A673 (cell line): ENCODE measurements at regions not wholly inside any gene's neighbourhood (a gene's known extent, or its start where the extent isn't known, plus 50 kb on each side); places are given as distances from the start of the nearest gene placed in this dataset.

Experiments
- EZH2 ChIP-seq: fragments of 200-600 bp; sonication (generic); IDR thresholded peaks from 2 replicates; pipeline ENCODE4 v1.6.1; 2017; ENCODE audit warnings: borderline replicate concordance, low read depth, mild to moderate bottlenecking, mixed read lengths, antibody characterized with exemption, low read length; ENCODE audit not compliant: poor library complexity, severe bottlenecking
- TF ChIP-seq, protein P1 (sequence below): fragments of 300-800, 200-600 bp; sonication (generic); conservative IDR thresholded peaks from 2 replicates; pipeline ENCODE4 v1.5.1; 2017; ENCODE audit warnings: low read depth, mild to moderate bottlenecking, antibody characterized with exemption, low read length, moderate library complexity, mixed read lengths

GRCh38 chr17:63292421-63292820 lies 153.7 kb downstream of the CYB561 start:
- TF ChIP-seq, protein P1, sequence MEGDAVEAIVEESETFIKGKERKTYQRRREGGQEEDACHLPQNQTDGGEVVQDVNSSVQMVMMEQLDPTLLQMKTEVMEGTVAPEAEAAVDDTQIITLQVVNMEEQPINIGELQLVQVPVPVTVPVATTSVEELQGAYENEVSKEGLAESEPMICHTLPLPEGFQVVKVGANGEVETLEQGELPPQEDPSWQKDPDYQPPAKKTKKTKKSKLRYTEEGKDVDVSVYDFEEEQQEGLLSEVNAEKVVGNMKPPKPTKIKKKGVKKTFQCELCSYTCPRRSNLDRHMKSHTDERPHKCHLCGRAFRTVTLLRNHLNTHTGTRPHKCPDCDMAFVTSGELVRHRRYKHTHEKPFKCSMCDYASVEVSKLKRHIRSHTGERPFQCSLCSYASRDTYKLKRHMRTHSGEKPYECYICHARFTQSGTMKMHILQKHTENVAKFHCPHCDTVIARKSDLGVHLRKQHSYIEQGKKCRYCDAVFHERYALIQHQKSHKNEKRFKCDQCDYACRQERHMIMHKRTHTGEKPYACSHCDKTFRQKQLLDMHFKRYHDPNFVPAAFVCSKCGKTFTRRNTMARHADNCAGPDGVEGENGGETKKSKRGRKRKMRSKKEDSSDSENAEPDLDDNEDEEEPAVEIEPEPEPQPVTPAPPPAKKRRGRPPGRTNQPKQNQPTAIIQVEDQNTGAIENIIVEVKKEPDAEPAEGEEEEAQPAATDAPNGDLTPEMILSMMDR = no peak
- no peak for TF ChIP-seq EZH2
